22Rv1 (cell line): ENCODE measurements at regions not wholly inside any gene's neighbourhood (a gene's known extent, or its start where the extent isn't known, plus 50 kb on each side); places are given as distances from the start of the nearest gene placed in this dataset.

Experiments
- H3K27ac ChIP-seq: fragments of 450-650 bp; 2 replicates; pipeline ENCODE4 v1.5.1; 2017
- CTCF ChIP-seq: fragments of 450-650 bp; IDR thresholded peaks from 2 replicates; pipeline ENCODE4 v1.5.1; 2017; ENCODE audit warnings: mild to moderate bottlenecking
- ZFX ChIP-seq: fragments of 450-650 bp; IDR thresholded peaks from 2 replicates; pipeline ENCODE4 v1.6.1; 2017; ENCODE audit warnings: antibody characterized with exemption, borderline replicate concordance

DNA sequence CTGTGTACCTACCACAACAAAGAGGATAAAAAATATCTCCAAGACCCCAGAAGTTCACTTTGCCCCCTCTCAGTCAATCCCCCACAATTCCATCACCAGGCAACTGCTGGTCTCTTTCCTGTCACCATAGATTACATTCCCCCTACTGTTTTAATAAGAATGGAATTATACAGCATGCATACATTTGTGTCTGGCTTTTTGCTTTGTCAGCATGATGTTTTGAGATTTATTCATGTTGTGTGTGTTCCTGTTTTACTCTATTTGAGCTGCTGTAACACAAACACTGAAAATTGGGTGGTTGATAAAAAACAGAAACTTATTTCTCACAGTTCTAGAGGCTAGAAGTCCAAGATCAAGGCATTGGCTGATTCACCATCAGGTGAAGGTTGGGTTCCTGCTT, 214.5 kb upstream of the IGFBP3 start:
- H3K27ac ChIP-seq: no peak overlapping the region

GRCh38 chr7:46134795-46135194, 213.7 kb upstream of the IGFBP3 start:
- H3K27ac ChIP-seq: no peak overlapping the region
- TF ChIP-seq CTCF (no peak), ZFX (no peak)

More for the DNA sequence above, 214.5 kb upstream of the IGFBP3 start:
- no peak for TF ChIP-seq ZFX
- no peak for TF ChIP-seq CTCF

- TF ChIP-seq CTCF: no peak
Observed at GRCh38 chr7:46134385-46134784, 213.3 kb upstream of the IGFBP3 start.

GRCh38 chr7:46133751-46134150, 212.7 kb upstream of the IGFBP3 start:
- H3K27ac ChIP-seq: no peak overlapping the region
- TF ChIP-seq ZFX (no peak), CTCF (no peak)

More at GRCh38 chr7:46134385-46134784, 213.3 kb upstream of the IGFBP3 start:
- H3K27ac ChIP-seq: no peak overlapping the region

DNA sequence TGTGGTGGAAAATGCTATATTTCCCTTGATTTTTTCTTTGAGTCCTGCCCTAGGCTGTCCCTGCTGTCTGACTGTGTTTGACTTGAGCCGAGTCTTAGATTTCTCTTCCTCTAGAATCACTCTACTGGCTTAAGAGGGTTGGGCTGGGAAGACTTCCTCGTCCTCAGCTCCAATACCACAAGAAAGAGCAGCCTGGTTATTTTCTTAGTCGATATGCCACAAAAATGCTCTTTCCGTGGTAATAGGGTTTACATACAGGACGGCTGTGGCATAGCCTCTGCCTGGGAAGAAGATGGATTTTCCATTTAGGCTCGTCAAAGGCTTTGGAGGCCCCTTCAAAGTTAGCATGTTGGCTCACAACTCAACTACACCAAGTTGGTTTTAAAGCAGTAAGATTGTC, 212.0 kb upstream of the IGFBP3 start:
- TF ChIP-seq ZFX: no peak
- TF ChIP-seq CTCF: no peak
- no peak overlapping the region for H3K27ac ChIP-seq

DNA sequence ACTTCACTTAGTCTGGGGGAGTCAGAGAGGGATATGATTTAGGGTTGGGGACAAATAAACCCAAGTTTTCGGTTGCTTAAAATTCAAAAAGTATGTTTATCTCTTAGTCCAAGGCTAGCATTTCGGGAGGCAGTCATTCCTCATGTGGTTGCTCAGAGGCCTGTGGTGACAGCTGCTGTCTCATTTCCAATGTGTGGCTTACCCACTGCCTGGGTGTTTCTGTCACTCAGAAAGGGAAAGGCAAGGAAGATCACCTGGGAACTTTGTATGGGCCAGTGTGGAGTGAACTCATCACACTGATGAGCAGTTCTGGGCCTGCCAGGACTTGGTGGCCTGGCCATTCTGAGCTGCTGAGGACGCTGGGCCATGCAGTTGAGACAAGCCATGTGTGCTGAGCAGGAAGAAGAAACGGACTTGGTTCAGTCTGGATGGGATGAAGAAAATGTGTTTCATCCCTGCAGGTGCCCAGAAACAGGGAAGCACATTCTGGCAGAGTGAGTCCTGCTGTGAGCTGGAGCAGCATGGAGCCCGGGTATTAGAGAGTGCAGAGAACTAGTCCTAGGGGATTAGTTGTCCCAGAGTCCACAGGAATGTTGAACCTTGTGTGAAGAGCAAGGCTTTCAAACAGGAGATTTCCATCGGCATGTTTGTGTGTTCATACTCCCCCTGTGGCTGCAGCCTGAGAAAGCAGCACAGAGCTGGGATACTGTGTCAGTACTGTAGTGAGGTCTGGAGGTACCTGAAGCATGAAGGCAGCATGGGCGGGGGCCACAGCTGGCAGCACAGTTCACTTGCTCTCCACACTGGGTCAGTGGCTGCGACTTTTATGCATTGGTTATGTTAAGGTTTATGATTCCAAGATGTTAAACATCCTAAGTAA, 211.1 kb upstream of the IGFBP3 start:
- no peak overlapping the region for H3K27ac ChIP-seq
- TF ChIP-seq CTCF (peak; percentile 15; the same call in 1 of the 2 replicates), ZFX (no peak)

DNA sequence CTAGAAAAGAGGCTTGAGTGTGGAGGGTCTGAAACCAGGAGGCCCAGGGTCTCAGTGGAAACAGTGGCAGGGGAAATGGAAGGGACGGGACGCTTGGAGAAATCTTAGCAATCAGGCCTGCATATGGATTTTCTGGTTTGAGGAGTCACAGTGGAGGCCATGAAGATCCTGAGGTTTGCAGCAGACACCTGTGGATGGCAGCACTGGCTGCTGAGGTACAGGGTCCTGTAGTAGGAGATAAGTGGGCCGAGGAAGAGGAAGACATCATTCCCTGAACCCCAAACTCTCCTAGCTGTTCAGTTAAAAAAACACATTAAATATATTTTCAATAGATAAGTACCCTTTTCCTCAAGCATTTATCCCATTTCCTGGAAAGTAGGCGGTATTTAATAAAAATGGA, 208.8 kb upstream of the IGFBP3 start:
- TF ChIP-seq ZFX (no peak), CTCF (no peak)
- no peak overlapping the region for H3K27ac ChIP-seq
